HS-27A (cell line): ENCODE measurements at regions not wholly inside any gene's neighbourhood (a gene's known extent, or its start where the extent isn't known, plus 50 kb on each side); places are given as distances from the start of the nearest gene placed in this dataset.
"Not testable (repeated sequence)": the region's sequence is repeated elsewhere in the genome, so short reads cannot be mapped to it uniquely, and the experiment has no call there.

Experiments used
- DNase-seq: peaks from one replicate; pipeline ENCODE4 v3.0.0-alpha.2; 2012; ENCODE audit warnings: low read depth, missing footprints

- DNase-seq = no peak
Observed at GRCh38 chr2:67103157-67103556, 294.0 kb upstream of the ETAA1 start.

- no peak for DNase-seq
Observed at GRCh38 chr2:67108231-67108630, 288.9 kb upstream of the ETAA1 start.

- DNase-seq = no peak
Observed at GRCh38 chr2:67124531-67124930, 272.6 kb upstream of the ETAA1 start.

- no peak for DNase-seq
Observed at GRCh38 chr2:67130531-67131256, 266.4 kb upstream of the ETAA1 start.

- no peak for DNase-seq
Observed at GRCh38 chr2:67131257-67131609, 265.9 kb upstream of the ETAA1 start.

GRCh38 chr2:67132441-67132940 is 264.6 kb upstream of the ETAA1 start:
- DNase-seq = not testable (repeated sequence)

- no peak for DNase-seq
Observed at GRCh38 chr2:67135208-67135607, 261.9 kb upstream of the ETAA1 start.

GRCh38 chr2:67137699-67138098 is 259.4 kb upstream of the ETAA1 start:
- no peak for DNase-seq

- DNase-seq = no peak
Observed at GRCh38 chr2:67142071-67142470, 255.1 kb upstream of the ETAA1 start.

- DNase-seq = no peak
Observed at GRCh38 chr2:67142741-67143140, 254.4 kb upstream of the ETAA1 start.

GRCh38 chr2:67145851-67146250 is 251.3 kb upstream of the ETAA1 start:
- DNase-seq = no peak

GRCh38 chr2:67156796-67157195 is 240.3 kb upstream of the ETAA1 start:
- DNase-seq = no peak

GRCh38 chr2:67158718-67159117 is 238.4 kb upstream of the ETAA1 start:
- no peak for DNase-seq

- DNase-seq = no peak
Observed at GRCh38 chr2:67159929-67160328, 237.2 kb upstream of the ETAA1 start.

GRCh38 chr2:67164771-67165522 is 232.2 kb upstream of the ETAA1 start:
- DNase-seq = no peak

GRCh38 chr2:67165523-67165990 is 231.6 kb upstream of the ETAA1 start:
- no peak for DNase-seq

GRCh38 chr2:67166511-67166910 is 230.6 kb upstream of the ETAA1 start:
- DNase-seq = not testable (repeated sequence)

GRCh38 chr2:67169417-67170140 is 227.6 kb upstream of the ETAA1 start:
- no peak for DNase-seq

- no peak for DNase-seq
Observed at GRCh38 chr2:67179526-67179925, 217.6 kb upstream of the ETAA1 start.

- no peak for DNase-seq
Observed at GRCh38 chr2:67180841-67181240, 216.3 kb upstream of the ETAA1 start.

- DNase-seq = no peak
Observed at GRCh38 chr2:67182884-67183283, 214.2 kb upstream of the ETAA1 start.

- no peak for DNase-seq
Observed at GRCh38 chr2:67186326-67186725, 210.8 kb upstream of the ETAA1 start.

GRCh38 chr2:67186871-67187270 is 210.3 kb upstream of the ETAA1 start:
- no peak for DNase-seq
